NCI-H2227 (cell line): ENCODE measurements at regions not wholly inside any gene's neighbourhood (a gene's known extent, or its start where the extent isn't known, plus 50 kb on each side); places are given as distances from the start of the nearest gene placed in this dataset.
"Not testable (repeated sequence)": the region's sequence is repeated elsewhere in the genome, so short reads cannot be mapped to it uniquely, and the experiment has no call there.

ENCODE experiments used
- DNase-seq: peaks from one replicate; lab custom pipeline; 2025; ENCODE audit not compliant: unreplicated experiment; lab: John Stamatoyannopoulos, UW

GRCh38 chr6:40888456-40888990 is 150.5 kb downstream of the UNC5CL start:
- no peak for DNase-seq

- no peak for DNase-seq
Measured at GRCh38 chr6:40887792-40888340, 151.2 kb downstream of the UNC5CL start.

- no peak for DNase-seq
Measured at GRCh38 chr6:40887079-40887791, 151.8 kb downstream of the UNC5CL start.

GRCh38 chr6:40885139-40885774 is 153.8 kb downstream of the UNC5CL start:
- no peak for DNase-seq

GRCh38 chr6:40882323-40882997 is 156.6 kb downstream of the UNC5CL start:
- DNase-seq, result peak; percentile 67

- no peak for DNase-seq
Measured at GRCh38 chr6:40881501-40881900, 157.5 kb downstream of the UNC5CL start.

GRCh38 chr6:40880906-40881305 is 158.1 kb downstream of the UNC5CL start:
- no peak for DNase-seq

GRCh38 chr6:40879169-40879568 is 159.9 kb downstream of the UNC5CL start:
- no peak for DNase-seq

- no peak for DNase-seq
Measured at GRCh38 chr6:40877362-40877761, 161.7 kb downstream of the UNC5CL start.

GRCh38 chr6:40876336-40876735 is 162.7 kb downstream of the UNC5CL start:
- no peak for DNase-seq

GRCh38 chr6:40874495-40874894 is 164.5 kb downstream of the UNC5CL start:
- DNase-seq, result no peak

- DNase-seq, result no peak
Measured at GRCh38 chr6:40871424-40871823, 167.6 kb downstream of the UNC5CL start.

GRCh38 chr6:40868089-40868865 is 170.7 kb downstream of the UNC5CL start:
- not testable (repeated sequence) for DNase-seq

- DNase-seq, result not testable (repeated sequence)
Measured at GRCh38 chr6:40867527-40867926, 171.5 kb downstream of the UNC5CL start.

- DNase-seq, result not testable (repeated sequence)
Measured at GRCh38 chr6:40865259-40865658, 173.8 kb downstream of the UNC5CL start.

GRCh38 chr6:40860443-40860842 is 178.6 kb downstream of the UNC5CL start:
- DNase-seq, result peak; percentile 37

- no peak for DNase-seq
Measured at GRCh38 chr6:40856271-40856670, 182.8 kb downstream of the UNC5CL start.

- no peak for DNase-seq
Measured at GRCh38 chr6:40855168-40855880, 183.7 kb downstream of the UNC5CL start.

- no peak for DNase-seq
Measured at GRCh38 chr6:40854592-40854991, 184.4 kb downstream of the UNC5CL start.

GRCh38 chr6:40852779-40853373 is 186.1 kb downstream of the UNC5CL start:
- DNase-seq, result no peak
